ENCODE measurements at regions not wholly inside any gene's neighbourhood (a gene's known extent, or its start where the extent isn't known, plus 50 kb on each side); places are given as distances from the start of the nearest gene placed in this dataset.

DNA sequence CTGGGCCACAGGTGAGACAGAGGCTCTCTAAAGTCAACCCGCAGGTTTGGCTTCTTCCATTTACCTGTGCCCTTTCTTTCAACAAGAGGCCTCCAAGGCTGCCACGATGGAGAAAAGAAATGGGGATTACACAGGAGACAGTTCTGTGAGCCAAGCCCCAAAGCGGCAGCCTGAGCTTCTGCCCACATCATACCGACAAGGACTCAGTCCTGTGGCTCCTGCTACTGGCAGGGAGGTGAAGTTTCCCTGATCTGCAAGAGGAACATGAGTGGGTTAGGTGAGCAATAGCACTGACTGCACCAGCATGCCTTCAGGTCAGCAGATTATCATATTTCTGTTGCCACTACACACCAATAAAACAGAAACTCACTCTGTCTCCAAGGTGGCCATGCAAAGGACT is 800.0 kb downstream of the KCNJ18 start:
- Histone ChIP-seq H3K27ac (ENCODE audit: extremely low read length, insufficient read depth, low read length) (no peak overlapping the region), H3K79me2 (ENCODE audit: insufficient read depth, low read length) (no peaks in the 10 kb centered on the region), H3K9ac (ENCODE audit: insufficient read depth, low read depth, low read length) (no peak overlapping the region), H3K4me3 (replicated peaks in 1 of 3; ENCODE audit: insufficient read depth in 1 of 3, low read depth in 2 of 3, low read length in 3 of 3) (no peak overlapping the region), H2AFZ (ENCODE audit: low read length) (no peak overlapping the region), H3K4me2 (ENCODE audit: low read depth, low read length) (no peak overlapping the region), H3K27me3 (ENCODE audit: control insufficient read depth in 1 of 2, insufficient read depth in 2 of 2, low read length in 2 of 2) (no peaks in the 10 kb centered on the region), H3K36me3 (replicated peaks in 1 of 2; ENCODE audit: control insufficient read depth in 1 of 2, insufficient read depth in 2 of 2, low read length in 2 of 2) (no peaks in the 10 kb centered on the region), H3K9me3 (ENCODE audit: low read length) (peaks cover 20% of the 10 kb centered on the region), H4K20me1 (ENCODE audit: insufficient read depth, low read length) (no peaks in the 10 kb centered on the region), H3K4me1 (ENCODE audit: insufficient read depth, low read length) (no peaks in the 10 kb centered on the region)
- CTCF ChIA-PET (ENCODE audit: low intra/inter-chr PET ratio, low total read pairs), result no interaction called here
- ATAC-seq (no peak), FAIRE-seq (no peak), DNase-seq (ENCODE audit: low spot score) (no peak)
- in situ Hi-C loops (cut with HindIII; ENCODE audit: extremely low pct_ligation_motif_present, low pct_unique_long_range_greater_than_20kb), result no loop called here
- POLR2A ChIA-PET, result no interaction called here
- no peak for TF ChIP-seq PTBP1 (IDR thresholded peaks at IDR 0.05; ENCODE audit: low read depth, low read length, poor library complexity, severe bottlenecking)
- no peak for TF ChIP-seq ARNT (IDR thresholded peaks at IDR 0.05)
- no TSS peak for BruUV-seq (replicated peaks)
- intact Hi-C loops (cut with micrococcal nuclease; ENCODE audit: unreplicated experiment), result no loop called here
- 11% methylated on average over 4 of the region's 4 CpGs for WGBS (ENCODE audit: low lambda C conversion rate)

DNA sequence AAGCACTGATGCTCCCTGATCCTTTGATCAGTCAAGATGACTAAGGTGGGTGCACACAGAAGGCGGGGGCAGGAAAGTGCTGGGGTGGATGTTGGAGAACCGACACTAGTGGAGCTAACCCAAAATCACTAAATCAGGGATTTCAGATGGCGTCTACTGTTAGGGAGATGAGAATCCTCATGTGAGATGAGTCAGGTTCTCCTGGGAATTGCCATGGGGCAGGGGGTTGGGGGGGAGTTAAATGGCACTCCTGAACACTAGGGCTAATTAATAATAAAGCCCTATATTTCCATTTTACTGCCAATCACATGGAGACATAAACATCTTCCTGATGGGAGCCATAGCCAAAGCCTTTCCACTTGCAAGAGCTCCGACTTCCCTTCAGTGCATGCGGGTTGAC is 804.1 kb downstream of the KCNJ18 start:
- POLR2A ChIA-PET, result no interaction called here
- FAIRE-seq, result no peak

More for the DNA sequence above, 804.1 kb downstream of the KCNJ18 start:
- no peak overlapping the region for H3K4me2 ChIP-seq (ENCODE audit: low read depth, low read length)
- DNase-seq (ENCODE audit: low spot score) (no peak), ATAC-seq (no peak)
- H3K4me1 ChIP-seq (ENCODE audit: insufficient read depth, low read length), result no peaks in the 10 kb centered on the region
- WGBS (ENCODE audit: low lambda C conversion rate), result 0% methylated on average over 5 of the region's 5 CpGs
- H2AFZ ChIP-seq (ENCODE audit: low read length), result no peak overlapping the region
- no peaks in the 10 kb centered on the region for H3K9me3 ChIP-seq (ENCODE audit: low read length)
- no TSS peak for BruUV-seq (replicated peaks)
- no peak overlapping the region for H3K9ac ChIP-seq (ENCODE audit: insufficient read depth, low read depth, low read length)
- intact Hi-C loops (cut with micrococcal nuclease; ENCODE audit: unreplicated experiment) (no loop called here), in situ Hi-C loops (cut with HindIII; ENCODE audit: extremely low pct_ligation_motif_present, low pct_unique_long_range_greater_than_20kb) (no loop called here)
- TF ChIP-seq, protein P1, sequence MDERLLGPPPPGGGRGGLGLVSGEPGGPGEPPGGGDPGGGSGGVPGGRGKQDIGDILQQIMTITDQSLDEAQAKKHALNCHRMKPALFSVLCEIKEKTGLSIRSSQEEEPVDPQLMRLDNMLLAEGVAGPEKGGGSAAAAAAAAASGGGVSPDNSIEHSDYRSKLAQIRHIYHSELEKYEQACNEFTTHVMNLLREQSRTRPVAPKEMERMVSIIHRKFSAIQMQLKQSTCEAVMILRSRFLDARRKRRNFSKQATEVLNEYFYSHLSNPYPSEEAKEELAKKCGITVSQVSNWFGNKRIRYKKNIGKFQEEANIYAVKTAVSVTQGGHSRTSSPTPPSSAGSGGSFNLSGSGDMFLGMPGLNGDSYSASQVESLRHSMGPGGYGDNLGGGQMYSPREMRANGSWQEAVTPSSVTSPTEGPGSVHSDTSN (CRISPR knock-in tag; IDR thresholded peaks at IDR 0.05), result no peak
- no peak for TF ChIP-seq TOE1 (CRISPR knock-in tag; IDR thresholded peaks at IDR 0.05)
- no peak for TF ChIP-seq ARNTL (CRISPR knock-in tag; IDR thresholded peaks at IDR 0.05)
- CTCF ChIA-PET (ENCODE audit: low intra/inter-chr PET ratio, low total read pairs), result no interaction called here
- no peaks in the 10 kb centered on the region for H4K20me1 ChIP-seq (ENCODE audit: insufficient read depth, low read length)
- H3K27ac ChIP-seq (ENCODE audit: extremely low read length, insufficient read depth, low read length), result no peak overlapping the region
- H3K36me3 ChIP-seq (replicated peaks in 1 of 2; ENCODE audit: control insufficient read depth in 1 of 2, insufficient read depth in 2 of 2, low read length in 2 of 2), result no peaks in the 10 kb centered on the region
- no peak overlapping the region for H3K4me3 ChIP-seq (replicated peaks in 1 of 3; ENCODE audit: insufficient read depth in 1 of 3, low read depth in 2 of 3, low read length in 3 of 3)
- H3K79me2 ChIP-seq (ENCODE audit: insufficient read depth, low read length), result no peaks in the 10 kb centered on the region
- no peaks in the 10 kb centered on the region for H3K27me3 ChIP-seq (ENCODE audit: control insufficient read depth in 1 of 2, insufficient read depth in 2 of 2, low read length in 2 of 2)
